HL-60 (cell line): ENCODE measurements at regions not wholly inside any gene's neighbourhood (a gene's known extent, or its start where the extent isn't known, plus 50 kb on each side); places are given as distances from the start of the nearest gene placed in this dataset.

Experiments
- CTCF ChIP-seq: IDR thresholded peaks from one replicate; pipeline ENCODE4 v1.5.1; 2011; ENCODE audit warnings: low read length, control low read depth, inconsistent platforms; ENCODE audit not compliant: insufficient read depth
- SPI1 ChIP-seq: IDR thresholded peaks from 2 replicates; pipeline ENCODE4 v1.6.1; 2012; ENCODE audit warnings: low read depth, mild to moderate bottlenecking, borderline replicate concordance

GRCh38 chr11:15308840-15309239 is 194.1 kb downstream of the INSC start:
- no peak for TF ChIP-seq CTCF
- no peak for TF ChIP-seq SPI1
